HG03354 (cell line): ENCODE measurements at regions not wholly inside any gene's neighbourhood (a gene's known extent, or its start where the extent isn't known, plus 50 kb on each side); places are given as distances from the start of the nearest gene placed in this dataset.
"Not testable (repeated sequence)": the region's sequence is repeated elsewhere in the genome, so short reads cannot be mapped to it uniquely, and the experiment has no call there.

Experiments
- ATAC-seq: cut with Tn5 transposase; IDR thresholded peaks from one replicate; pipeline ENCODE4 v1.9.1; 2021; ENCODE audit warnings: mild to moderate bottlenecking; ENCODE audit not compliant: unreplicated experiment, poor library complexity, severe bottlenecking

DNA sequence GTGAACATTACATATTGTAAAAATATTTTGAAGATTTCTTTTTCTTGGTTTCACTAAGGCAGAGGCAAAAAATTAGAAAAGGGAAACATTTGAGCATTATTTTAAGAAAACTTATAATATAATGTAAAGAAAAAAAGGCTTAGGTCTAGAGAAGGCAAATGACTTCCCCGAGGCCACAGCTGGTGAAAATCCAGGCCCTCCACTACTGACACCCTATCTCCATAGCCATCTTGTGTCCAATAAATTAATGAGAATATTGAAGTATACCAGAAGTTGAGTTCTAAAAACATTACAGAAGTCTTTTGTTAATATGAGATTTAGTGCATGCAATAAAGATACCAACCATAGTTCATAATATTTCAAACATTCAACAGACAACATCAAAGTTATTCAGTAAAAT lies 459.9 kb upstream of the RORB start:
- no peak for ATAC-seq

DNA sequence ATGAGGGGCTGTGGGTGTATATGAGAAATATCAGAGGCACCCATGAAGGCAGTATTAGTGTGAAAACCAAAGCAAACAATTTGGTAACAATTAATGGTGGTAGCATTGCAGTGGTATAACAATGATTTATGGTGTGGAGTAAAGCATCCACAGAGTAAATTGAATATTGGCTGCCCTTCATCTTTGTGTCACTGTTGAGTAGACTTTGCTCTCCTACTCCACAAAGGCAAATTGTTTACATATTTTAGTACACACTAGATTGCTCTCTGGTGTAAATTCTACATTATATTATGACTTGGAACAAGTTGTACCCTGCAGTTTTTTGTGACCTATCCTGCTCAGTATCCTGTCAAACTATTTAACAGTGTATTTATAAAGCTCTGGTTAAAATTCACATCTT lies 455.5 kb upstream of the RORB start:
- ATAC-seq: no peak

DNA sequence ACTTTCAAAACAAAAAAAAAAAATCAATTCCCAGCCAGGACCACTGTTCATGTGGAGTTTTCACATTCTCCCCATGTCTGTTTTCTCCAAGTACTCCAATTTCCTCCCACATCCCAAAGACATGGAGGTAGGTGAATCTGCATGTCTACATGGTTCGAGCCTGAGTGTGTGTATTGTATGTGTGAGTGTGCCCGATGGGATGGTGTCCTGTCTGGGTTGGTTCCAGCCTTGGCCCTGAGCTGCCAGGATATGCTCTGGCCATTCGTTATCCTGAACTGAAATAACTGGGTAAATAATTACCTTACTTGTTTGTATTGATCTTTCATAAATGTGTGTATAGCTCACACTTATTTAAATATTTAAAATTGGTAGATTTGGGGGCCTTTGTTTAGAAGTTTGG lies 452.3 kb upstream of the RORB start:
- ATAC-seq: no peak

DNA sequence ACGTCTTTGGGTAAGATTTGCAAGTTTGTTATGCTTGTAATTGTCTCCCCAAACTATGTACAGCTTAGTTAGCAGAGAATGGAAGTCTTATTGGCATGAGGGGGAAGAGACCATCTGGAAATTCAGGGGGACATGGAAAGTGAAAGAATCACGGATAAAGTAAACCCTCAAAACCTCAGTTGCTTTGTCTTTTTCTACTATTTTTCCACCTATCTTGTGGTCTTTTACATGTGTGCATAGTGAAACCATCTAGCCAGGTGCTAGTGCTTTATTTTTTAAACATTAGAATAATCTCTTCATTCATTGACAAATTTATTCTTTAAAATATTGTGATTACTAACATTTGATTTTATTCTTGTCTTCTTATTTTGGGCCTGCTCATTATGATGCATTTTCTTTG lies 441.1 kb upstream of the RORB start:
- no peak for ATAC-seq

- not testable (repeated sequence) for ATAC-seq
Measured at GRCh38 chr9:74057051-74057450, 440.1 kb upstream of the RORB start.

DNA sequence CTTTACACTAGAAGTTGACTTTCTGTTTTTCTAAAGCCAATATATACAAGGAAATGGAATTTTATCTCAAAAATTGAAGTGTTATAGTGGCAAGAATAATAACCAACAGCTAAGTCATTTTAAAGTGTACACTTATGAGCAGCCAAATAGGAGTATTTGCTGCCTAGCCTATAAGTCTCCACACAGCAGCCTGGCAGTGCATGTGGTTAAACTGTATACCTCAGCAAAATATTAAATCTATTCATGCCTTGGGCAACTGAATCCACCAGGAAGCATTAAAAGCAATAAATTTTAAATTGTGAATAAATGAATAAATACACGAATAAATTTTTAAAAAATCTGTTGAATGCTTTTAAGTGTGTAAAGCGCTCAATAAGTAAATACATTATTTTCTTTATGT lies 432.4 kb upstream of the RORB start:
- no peak for ATAC-seq

DNA sequence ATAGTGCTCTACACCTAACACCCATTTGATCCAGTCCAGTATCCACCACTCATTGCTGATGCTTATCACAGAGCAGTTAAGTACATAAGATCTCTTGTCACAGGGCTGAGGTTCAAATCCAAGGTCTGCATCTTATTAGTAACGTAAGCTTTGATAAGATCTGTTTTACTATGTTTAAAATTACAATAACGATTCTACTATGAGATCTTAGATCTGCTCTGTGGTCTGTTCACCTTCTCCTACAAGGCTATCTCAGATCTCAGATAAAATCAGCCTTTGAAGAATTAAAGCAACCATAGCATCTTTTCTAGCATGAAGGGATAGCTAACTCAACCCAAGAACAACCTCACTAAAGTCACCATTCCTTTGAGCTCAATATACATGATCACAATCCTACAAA lies 431.0 kb upstream of the RORB start:
- ATAC-seq: no peak

DNA sequence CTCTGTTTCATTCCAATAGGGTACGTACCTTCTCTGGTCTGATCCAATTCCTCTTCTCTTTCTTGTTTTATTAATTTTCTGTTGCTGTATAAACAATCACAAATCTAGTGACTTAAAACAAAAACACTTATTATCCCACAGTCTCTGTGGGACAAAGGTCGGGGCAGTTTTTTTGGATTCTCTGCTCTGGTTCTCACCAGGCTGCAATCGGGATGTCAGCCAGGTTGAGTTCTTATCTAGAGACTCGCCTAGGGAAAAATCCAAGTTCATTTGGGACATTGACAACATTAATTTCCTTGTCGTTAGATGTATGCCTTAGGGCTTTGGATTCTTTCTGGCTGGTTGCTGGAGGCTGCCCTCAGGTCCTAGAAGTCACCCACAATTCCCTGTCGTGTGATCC lies 430.5 kb upstream of the RORB start:
- ATAC-seq: no peak

DNA sequence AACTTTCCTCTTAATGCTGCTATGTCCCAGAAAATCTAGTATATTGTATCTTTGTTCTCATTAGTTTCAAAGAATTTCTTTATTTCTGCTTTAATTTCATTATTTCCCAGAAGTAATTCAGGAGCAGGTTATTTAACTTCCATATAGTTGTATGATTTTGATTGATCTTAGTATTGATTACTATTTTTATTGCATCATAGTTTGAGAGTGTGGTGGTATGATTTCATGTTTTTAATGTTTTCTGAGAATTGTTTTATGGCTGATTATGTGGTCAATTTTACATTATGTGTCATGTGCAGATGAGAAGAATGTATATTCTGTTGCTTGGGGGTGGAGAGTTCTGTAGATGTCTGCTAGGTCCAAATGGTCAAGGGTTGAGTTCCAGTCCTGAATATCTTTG lies 425.6 kb upstream of the RORB start:
- ATAC-seq: no peak

- ATAC-seq: no peak
Measured at GRCh38 chr9:74073897-74074296, 423.2 kb upstream of the RORB start.

DNA sequence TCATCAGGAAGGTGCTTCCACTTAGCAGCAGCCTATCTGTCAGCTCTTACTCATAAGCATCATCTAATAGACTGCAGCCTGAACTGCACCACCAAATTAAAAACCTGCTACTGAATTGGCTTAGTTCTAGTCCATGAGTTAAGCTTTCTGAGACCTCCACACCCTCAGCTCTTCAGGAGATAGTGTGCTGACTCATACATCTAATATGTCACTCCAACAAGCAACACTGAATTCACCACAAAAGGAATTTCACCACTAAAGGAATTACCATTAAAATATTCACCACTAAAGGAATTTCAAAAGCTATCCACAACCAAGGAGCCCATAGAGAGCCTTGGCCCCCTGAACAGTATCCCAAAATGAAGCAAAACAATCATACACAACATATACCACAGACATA lies 418.5 kb upstream of the RORB start:
- ATAC-seq: no peak

GRCh38 chr9:74080652-74081051 lies 416.5 kb upstream of the RORB start:
- not testable (repeated sequence) for ATAC-seq

- ATAC-seq: no peak
Measured at GRCh38 chr9:74083681-74084433, 413.3 kb upstream of the RORB start.

- not testable (repeated sequence) for ATAC-seq
Measured at GRCh38 chr9:74085384-74086037, 411.6 kb upstream of the RORB start.

DNA sequence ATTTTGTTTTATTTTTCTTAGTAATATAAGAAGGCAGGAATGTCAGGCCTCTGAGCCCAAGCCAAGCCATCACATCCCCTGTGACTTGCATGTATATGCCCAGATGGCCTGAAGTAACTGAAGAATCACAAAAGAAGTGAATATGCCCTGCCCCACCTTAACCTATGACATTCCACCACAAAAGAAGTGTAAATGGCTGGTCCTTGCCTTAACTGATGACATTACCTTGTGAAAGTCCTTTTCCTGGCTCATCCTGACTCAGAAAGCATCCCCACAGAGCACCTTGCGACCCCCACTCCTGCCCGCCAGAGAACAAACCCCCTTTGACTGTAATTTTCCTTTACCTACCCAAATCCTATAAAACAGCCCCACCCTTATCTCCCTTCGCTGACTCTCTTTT lies 406.2 kb upstream of the RORB start:
- not testable (repeated sequence) for ATAC-seq

GRCh38 chr9:74092491-74092834 lies 404.7 kb upstream of the RORB start:
- ATAC-seq: no peak

- ATAC-seq: not testable (repeated sequence)
Measured at GRCh38 chr9:74094037-74094436, 403.1 kb upstream of the RORB start.

GRCh38 chr9:74094766-74095165 lies 402.4 kb upstream of the RORB start:
- ATAC-seq: no peak

DNA sequence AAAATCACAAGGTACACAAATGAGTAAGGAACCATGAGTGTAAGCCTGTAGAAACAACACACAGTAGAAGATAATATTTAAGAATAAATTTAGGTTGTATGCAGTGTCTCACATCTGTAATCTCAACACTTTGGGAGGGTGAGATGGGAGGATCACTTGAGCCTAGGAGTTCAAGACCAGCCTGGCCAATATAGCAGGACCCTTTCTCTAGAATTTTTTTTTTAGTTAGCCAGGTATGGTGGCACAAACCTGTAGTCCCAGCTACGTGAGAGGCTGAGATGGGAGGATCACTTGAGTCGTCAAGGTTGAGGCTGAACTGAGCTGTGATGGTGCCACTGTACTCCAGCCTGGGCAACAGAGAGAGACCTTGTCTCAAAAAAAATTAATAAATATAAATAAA lies 401.2 kb upstream of the RORB start:
- ATAC-seq: no peak

DNA sequence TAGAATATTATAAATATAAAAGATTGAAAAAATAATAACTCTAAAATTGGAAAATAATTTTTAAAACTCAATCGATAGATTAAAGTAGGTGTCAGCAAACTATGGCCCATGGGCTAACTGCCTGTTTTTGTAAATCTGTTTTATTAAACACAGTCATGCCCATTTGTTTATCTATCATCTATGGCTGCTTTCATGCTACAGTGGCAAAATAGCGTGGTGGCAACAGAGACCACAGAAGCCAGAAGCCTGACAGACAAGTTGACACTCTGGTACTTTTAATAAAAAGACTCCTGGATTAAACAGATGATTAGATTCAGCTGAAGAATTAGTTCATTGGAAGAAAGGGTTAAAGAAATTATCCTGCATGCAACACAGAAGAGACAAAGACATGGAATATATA lies 400.7 kb upstream of the RORB start:
- no peak for ATAC-seq

- no peak for ATAC-seq
Measured at GRCh38 chr9:74100042-74100441, 397.1 kb upstream of the RORB start.

GRCh38 chr9:74102148-74102547 lies 395.0 kb upstream of the RORB start:
- ATAC-seq: not testable (repeated sequence)
